Esophagus muscularis mucosa (tissue), 3 donors: ENCODE measurements at regions not wholly inside any gene's neighbourhood (a gene's known extent, or its start where the extent isn't known, plus 50 kb on each side); places are given as distances from the start of the nearest gene placed in this dataset.

Source experiments
- POLR2A ChIP-seq: fragments of 450-650 bp; IDR thresholded peaks from one replicate; pipeline ENCODE4 v1.6.1; 2017; ENCODE audit warnings: antibody characterized with exemption, moderate library complexity, mild to moderate bottlenecking, low read depth
- TF ChIP-seq, protein P1 (sequence below), 3 experiments: fragments of 200-600 bp in 2 of 3; fragments of 450-650 bp in 1 of 3; sonication (generic) in 2 of 3; IDR thresholded peaks; one replicate each; pipeline ENCODE4 v1.5.1; 2017 to 2019; ENCODE audit warnings: antibody characterized with exemption in 3 of 3, mild to moderate bottlenecking in 2 of 3, moderate library complexity in 1 of 3

DNA sequence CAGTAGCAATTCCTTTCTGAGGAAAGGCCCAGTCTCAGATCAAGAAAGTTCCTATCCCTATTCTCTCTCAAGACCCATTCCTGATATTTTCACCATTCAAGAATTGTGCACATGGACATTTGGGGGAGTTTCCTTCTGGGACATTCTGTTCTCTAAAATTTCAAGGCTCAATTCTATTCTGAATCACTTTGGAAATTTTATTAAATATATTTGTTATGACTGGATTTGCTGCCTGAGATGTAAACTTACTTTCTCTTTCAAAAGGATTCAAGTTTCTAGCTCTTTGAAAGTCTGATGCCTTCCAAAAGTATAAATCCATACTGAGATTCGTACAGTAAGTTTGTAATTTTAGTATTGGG is 55.3 kb upstream of the STK17B start:
- TF ChIP-seq, protein P1, sequence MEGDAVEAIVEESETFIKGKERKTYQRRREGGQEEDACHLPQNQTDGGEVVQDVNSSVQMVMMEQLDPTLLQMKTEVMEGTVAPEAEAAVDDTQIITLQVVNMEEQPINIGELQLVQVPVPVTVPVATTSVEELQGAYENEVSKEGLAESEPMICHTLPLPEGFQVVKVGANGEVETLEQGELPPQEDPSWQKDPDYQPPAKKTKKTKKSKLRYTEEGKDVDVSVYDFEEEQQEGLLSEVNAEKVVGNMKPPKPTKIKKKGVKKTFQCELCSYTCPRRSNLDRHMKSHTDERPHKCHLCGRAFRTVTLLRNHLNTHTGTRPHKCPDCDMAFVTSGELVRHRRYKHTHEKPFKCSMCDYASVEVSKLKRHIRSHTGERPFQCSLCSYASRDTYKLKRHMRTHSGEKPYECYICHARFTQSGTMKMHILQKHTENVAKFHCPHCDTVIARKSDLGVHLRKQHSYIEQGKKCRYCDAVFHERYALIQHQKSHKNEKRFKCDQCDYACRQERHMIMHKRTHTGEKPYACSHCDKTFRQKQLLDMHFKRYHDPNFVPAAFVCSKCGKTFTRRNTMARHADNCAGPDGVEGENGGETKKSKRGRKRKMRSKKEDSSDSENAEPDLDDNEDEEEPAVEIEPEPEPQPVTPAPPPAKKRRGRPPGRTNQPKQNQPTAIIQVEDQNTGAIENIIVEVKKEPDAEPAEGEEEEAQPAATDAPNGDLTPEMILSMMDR (IDR thresholded peaks at IDR 0.05): no peak
- TF ChIP-seq POLR2A: no peak
